GM12874 (cell line): ENCODE measurements at regions not wholly inside any gene's neighbourhood (a gene's known extent, or its start where the extent isn't known, plus 50 kb on each side); places are given as distances from the start of the nearest gene placed in this dataset.

Source experiments
- TF ChIP-seq, protein P1 (sequence below): IDR thresholded peaks from 2 replicates; pipeline ENCODE4 v1.5.1; 2011; ENCODE audit warnings: low read depth, mild to moderate bottlenecking, control low read depth, low read length, moderate library complexity; ENCODE audit not compliant: insufficient read depth

DNA sequence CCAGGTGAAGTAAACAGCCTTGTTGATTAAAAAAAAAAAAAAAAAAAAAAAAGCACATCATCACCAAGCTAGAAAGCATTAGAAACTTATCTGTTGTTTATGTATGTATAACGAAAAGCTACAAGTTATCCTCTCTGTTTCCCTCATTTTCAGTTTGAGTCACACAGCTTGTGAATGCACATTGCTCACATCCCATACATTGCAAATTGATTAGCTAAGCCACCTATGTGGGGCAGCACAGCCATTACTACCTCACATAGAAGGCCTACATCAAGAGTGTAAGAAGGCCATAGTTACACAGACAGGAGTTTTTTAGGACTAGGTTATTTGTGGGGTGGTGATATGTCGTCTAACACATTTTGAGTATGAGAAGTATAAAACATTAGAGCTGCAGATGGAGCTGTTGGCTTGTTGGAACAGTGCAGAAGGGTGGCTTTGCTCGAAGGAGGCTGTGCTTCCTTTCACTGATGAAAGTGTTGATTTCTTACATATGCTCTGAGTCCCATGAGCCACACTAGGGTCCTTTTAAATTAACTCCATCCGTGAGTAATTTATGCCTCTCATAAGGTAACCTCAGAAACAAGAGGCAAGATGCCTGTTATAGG lies 431.6 kb downstream of the GABRG1 start:
- TF ChIP-seq, protein P1, sequence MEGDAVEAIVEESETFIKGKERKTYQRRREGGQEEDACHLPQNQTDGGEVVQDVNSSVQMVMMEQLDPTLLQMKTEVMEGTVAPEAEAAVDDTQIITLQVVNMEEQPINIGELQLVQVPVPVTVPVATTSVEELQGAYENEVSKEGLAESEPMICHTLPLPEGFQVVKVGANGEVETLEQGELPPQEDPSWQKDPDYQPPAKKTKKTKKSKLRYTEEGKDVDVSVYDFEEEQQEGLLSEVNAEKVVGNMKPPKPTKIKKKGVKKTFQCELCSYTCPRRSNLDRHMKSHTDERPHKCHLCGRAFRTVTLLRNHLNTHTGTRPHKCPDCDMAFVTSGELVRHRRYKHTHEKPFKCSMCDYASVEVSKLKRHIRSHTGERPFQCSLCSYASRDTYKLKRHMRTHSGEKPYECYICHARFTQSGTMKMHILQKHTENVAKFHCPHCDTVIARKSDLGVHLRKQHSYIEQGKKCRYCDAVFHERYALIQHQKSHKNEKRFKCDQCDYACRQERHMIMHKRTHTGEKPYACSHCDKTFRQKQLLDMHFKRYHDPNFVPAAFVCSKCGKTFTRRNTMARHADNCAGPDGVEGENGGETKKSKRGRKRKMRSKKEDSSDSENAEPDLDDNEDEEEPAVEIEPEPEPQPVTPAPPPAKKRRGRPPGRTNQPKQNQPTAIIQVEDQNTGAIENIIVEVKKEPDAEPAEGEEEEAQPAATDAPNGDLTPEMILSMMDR: no peak

DNA sequence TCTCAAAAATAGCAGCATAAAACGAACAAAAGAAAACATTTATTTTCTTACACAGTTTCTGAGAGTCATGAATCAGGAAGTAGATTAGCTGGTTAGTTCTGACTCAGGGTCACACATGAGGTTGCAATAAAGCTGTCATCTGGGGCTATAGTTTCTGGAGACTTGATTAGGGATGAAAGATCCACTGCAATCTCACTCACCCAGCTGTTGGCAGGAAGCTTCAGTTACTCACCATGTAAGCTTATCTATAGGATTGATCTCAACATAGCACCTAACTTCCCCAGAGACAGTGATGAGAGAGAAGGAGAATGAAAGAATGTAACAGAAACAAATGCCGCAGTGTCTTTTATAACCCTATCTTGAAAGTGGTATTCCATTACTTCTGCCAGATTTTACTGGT lies 435.5 kb downstream of the GABRG1 start:
- TF ChIP-seq, protein P1: no peak

DNA sequence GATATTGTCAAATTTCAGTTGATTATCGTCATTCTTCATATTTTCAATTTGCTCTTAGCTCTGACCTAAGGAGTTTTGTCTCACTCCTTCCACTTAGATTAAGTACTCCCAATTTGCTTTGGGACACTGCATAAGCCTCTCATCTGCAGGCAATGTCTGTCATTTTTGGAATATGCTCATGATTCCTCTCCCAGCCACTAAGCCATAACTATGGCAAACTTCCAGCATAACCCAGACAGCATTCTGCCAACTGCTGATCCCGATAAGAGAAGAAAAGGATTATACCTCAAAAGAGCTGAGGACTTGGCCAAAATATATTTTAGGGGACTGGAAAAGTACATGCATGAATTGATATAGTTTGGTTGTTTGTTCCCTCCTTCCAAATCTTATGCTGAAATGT lies 444.4 kb downstream of the GABRG1 start:
- TF ChIP-seq, protein P1: no peak

DNA sequence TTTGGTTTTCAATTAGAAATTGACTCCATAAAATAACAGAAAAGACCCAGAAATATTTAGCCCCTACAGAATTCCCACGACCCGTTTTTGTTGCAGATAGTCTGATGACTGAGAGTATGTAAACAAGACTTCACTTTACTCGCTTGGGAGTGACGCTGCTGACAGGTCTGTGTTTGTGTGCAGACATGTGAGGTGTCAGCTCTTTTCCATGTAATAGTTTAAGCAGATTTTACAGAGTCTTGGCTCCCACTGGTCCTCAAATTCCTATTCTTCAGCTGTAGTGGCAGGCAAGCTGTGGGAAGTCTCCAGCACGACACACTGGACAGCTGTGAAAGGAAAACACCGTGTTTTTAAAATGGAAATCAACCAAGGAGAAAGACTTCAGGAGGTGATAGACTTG lies 455.7 kb downstream of the GABRG1 start:
- TF ChIP-seq, protein P1: no peak

DNA sequence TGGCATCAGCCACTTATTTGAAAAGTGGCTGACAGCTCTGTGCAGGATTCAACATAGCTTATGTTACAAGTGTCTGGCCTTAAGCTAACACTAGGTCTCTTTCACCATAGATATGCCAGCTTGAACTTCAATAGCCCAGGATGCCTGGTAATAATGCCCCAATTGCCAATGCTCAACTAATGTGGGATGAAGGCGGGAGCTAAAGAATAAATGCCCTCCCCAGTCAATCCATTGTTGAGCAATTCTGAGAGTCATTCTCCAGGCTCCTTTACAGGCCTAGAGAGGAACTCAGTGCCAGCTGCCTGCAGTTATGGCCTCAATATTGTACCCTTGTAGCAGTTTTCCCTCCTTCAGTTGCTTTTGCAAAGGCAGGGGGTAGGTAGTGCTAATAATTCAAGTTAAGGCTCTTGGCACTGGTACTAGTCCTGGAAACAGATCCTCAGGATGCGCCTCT lies 460.2 kb downstream of the GABRG1 start:
- TF ChIP-seq, protein P1: no peak

DNA sequence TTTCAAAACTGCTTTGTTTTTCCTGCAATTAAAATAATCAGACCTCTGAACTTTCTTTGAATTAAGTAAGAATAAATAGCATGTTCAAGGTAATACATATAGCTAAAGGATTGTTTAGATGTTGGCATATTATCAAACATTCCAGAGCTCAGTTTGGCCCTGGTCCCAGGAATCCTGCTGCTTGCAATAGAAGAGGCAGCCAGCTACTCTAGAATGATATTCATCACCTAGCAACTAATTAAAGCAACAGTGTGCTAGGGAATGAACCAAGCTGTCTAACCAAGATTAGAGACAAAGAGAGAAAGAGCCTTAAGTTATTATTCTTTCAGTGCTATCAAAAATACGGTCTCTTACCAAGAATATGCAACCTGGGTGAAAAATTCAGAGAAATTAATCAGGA lies 460.9 kb downstream of the GABRG1 start:
- TF ChIP-seq, protein P1: no peak

DNA sequence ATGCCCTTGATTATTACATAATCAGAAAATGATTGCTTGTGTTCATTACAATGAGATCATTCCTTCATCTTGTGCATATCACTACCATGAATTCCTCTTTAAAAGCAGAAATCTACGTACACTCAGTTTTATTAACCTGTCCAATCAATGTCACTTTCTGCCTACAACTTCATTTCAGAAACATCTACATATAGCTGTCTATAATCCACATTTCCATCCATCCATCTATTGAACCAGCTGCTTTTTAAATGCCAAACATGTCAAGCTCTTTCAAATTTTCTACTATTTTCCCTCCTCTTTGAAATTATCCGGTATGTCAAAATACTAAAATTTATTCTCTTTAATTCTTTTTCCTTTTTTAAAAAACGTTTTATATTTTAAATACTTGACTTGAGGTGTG lies 462.0 kb downstream of the GABRG1 start:
- TF ChIP-seq, protein P1: no peak
